ENCODE measurements at regions not wholly inside any gene's neighbourhood (a gene's known extent, or its start where the extent isn't known, plus 50 kb on each side); places are given as distances from the start of the nearest gene placed in this dataset.
A peak's percentile ranks its signal among the peaks of the same experiment; 100 is the strongest.

DNA sequence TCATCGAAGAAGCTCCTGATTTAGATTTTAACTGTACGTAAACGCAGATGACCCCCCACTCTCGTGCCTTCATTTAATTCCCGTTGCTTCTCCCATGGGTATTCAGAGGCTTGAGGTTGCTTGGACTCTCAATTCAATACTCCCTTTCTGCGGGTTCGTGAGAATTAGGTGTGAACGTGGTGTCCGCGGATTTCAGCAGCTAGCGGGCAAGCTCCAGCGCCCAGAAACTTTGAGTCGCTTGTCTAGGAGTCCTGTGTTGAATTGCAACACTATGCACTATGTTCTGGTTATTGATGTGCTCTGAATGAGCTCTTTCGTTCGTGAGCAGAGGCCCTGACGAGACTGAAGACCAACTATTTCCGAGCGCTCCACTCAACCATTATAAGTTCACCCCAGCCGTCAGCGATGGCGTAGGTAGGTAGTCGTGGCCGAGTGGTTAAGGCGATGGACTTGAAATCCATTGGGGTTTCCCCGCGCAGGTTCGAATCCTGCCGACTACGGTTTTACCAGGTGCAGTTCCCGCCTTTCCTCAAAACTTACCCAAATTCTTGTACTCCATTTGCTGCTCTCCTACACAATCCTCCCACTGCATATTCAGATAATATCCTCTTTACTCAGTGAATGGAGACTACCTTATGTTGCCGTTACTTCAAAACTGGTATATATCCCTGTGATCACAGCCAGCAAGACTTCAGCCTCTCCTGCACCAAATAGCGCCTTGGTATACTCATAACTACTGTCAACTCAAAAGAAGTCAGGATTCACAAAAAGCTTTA is 72.6 kb upstream of the ZNF184 start:
- Histone ChIP-seq H3K79me2 (replicated peaks; ENCODE audit: insufficient read depth) (no peaks in the 10 kb centered on the region), H3F3A (replicated peaks; ENCODE audit: low read depth) (no peaks in the 10 kb centered on the region), H3K27ac (ENCODE audit: low read depth) (no peak overlapping the region), H3K9me2 (ENCODE audit: insufficient read depth) (no peaks in the 10 kb centered on the region), H3K4me2 (peak overlapping the region; percentile 84), H2AFZ (peak overlapping the region; percentile 96), H4K20me1 (replicated peaks; ENCODE audit: insufficient read depth) (no peaks in the 10 kb centered on the region), H3K27me3 (ENCODE audit: insufficient read depth) (peaks cover 11% of the 10 kb centered on the region; the same call in 1 of the 2 replicates), H3K36me3 (ENCODE audit: insufficient read depth) (no peaks in the 10 kb centered on the region), H3K4me3 (peak overlapping the region; percentile 82), H3K4me1 (ENCODE audit: insufficient read depth) (no peaks in the 10 kb centered on the region)
- Mint-ChIP-seq H3K9me3 (peaks cover 3% of the 10 kb centered on the region; the same call in 2 of the 3 replicates), H3K36me3 (ENCODE audit: low read depth) (no peaks in the 10 kb centered on the region; the same call in 2 of the 3 replicates), H3K4me3 (peak overlapping the region; percentile 90), H3K27ac (no peak overlapping the region; the same call in 1 of the 2 replicates), H3K4me1 (peaks cover 20% of the 10 kb centered on the region), H3K27me3 (ENCODE audit: insufficient read depth, low read depth, poor library complexity) (peaks cover 34% of the 10 kb centered on the region)
- peak; percentile 45 for ATAC-seq
- DNase-seq (ENCODE audit: low spot score), result peak; percentile 83
- TF ChIP-seq ZNF462 (CRISPR knock-in tag; IDR thresholded peaks at IDR 0.05) (no peak), ZNF114 (CRISPR knock-in tag; IDR thresholded peaks at IDR 0.05) (0 out of 2 replicates have a peak, but pooled peaks have one; percentile 25), CREB1 (CRISPR knock-in tag; IDR thresholded peaks at IDR 0.05; ENCODE audit: low read depth) (peak; percentile 83), STAT1 (IDR thresholded peaks at IDR 0.05; ENCODE audit: unreplicated experiment) (no peak), NANOG (IDR thresholded peaks at IDR 0.05; ENCODE audit: borderline replicate concordance) (peak; percentile 31; the same call in 1 of the 2 replicates), ZNF331 (CRISPR knock-in tag; IDR thresholded peaks at IDR 0.05; ENCODE audit: low read depth) (no peak), EZH2 (IDR thresholded peaks at IDR 0.05; ENCODE audit: low read depth, unreplicated experiment) (no peak)
- TF ChIP-seq, protein P1, sequence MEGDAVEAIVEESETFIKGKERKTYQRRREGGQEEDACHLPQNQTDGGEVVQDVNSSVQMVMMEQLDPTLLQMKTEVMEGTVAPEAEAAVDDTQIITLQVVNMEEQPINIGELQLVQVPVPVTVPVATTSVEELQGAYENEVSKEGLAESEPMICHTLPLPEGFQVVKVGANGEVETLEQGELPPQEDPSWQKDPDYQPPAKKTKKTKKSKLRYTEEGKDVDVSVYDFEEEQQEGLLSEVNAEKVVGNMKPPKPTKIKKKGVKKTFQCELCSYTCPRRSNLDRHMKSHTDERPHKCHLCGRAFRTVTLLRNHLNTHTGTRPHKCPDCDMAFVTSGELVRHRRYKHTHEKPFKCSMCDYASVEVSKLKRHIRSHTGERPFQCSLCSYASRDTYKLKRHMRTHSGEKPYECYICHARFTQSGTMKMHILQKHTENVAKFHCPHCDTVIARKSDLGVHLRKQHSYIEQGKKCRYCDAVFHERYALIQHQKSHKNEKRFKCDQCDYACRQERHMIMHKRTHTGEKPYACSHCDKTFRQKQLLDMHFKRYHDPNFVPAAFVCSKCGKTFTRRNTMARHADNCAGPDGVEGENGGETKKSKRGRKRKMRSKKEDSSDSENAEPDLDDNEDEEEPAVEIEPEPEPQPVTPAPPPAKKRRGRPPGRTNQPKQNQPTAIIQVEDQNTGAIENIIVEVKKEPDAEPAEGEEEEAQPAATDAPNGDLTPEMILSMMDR (conservative IDR thresholded peaks at IDR 0.05; ENCODE audit: low read depth in 2 of 2), result no peak
